WI38 (cell line): ENCODE measurements at regions not wholly inside any gene's neighbourhood (a gene's known extent, or its start where the extent isn't known, plus 50 kb on each side); places are given as distances from the start of the nearest gene placed in this dataset.

Experiments
- H3K4me3 ChIP-seq: 2 replicates; pipeline ENCODE4 v1.5.1; 2011; ENCODE audit warnings: low read depth, mild to moderate bottlenecking, control low read depth, low read length
- TF ChIP-seq, protein P1 (sequence below): IDR thresholded peaks from 2 replicates; pipeline ENCODE4 v1.5.1; 2012; ENCODE audit warnings: low read depth, mild to moderate bottlenecking, control low read depth, low read length

DNA sequence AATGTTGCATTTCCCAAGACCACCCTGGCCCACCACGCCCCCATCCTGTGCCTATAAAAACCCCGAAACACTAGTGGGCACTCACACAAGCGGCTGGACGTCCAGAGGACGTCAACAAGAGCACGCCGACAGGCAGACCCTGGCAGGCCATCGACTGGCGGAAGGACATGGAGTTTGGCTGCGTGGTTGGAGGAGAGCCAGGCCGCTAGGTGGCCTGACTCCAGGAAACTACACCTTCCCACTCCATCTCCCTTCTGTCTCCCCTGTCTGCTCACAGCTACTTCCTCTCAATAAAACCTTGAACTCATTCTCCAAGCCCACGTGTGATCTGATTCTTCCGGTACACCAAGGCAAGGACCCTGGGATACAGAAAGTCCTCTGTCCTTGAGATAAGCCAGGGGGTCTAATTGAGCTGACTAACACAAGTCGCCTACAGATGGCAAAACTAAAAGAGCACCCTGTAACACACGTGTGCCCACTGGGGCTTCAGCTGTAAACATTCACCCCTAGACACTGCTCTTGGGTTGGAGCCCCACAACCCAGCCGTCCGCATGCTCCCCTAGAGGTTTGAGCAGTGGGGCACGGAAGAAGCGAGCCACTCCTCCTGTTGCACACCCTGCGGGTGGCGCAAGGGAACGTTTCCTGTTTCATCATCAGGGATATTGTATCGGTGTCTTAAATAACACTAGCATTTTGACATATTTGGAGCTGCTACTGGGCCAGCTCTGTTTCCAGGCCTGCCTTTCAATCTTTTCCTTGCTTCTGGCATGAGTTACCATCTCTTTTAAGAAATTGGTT is 54.5 kb upstream of the TAF11L2 start:
- TF ChIP-seq, protein P1, sequence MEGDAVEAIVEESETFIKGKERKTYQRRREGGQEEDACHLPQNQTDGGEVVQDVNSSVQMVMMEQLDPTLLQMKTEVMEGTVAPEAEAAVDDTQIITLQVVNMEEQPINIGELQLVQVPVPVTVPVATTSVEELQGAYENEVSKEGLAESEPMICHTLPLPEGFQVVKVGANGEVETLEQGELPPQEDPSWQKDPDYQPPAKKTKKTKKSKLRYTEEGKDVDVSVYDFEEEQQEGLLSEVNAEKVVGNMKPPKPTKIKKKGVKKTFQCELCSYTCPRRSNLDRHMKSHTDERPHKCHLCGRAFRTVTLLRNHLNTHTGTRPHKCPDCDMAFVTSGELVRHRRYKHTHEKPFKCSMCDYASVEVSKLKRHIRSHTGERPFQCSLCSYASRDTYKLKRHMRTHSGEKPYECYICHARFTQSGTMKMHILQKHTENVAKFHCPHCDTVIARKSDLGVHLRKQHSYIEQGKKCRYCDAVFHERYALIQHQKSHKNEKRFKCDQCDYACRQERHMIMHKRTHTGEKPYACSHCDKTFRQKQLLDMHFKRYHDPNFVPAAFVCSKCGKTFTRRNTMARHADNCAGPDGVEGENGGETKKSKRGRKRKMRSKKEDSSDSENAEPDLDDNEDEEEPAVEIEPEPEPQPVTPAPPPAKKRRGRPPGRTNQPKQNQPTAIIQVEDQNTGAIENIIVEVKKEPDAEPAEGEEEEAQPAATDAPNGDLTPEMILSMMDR: no peak
- H3K4me3 ChIP-seq: no peak overlapping the region

DNA sequence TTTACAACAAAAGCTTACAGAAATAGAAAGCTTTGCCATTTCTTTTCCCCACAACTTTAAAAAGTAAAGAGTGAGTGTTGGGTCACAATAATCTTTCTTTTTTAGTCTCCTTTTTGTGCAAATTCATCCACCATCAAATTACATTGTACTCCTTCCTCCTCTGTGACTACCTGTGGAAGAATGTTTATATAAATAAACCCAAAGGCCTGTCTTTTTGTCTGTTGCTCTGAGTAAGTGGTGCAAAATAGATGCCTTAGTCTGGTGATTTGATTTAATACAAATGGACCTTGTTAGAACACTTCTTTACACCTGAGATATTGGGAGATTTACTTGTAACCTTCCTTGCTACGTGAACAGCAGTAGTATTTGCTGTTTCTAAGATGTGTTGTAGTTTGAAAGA is 53.5 kb upstream of the TAF11L2 start:
- H3K4me3 ChIP-seq: no peak overlapping the region
- TF ChIP-seq, protein P1: no peak

DNA sequence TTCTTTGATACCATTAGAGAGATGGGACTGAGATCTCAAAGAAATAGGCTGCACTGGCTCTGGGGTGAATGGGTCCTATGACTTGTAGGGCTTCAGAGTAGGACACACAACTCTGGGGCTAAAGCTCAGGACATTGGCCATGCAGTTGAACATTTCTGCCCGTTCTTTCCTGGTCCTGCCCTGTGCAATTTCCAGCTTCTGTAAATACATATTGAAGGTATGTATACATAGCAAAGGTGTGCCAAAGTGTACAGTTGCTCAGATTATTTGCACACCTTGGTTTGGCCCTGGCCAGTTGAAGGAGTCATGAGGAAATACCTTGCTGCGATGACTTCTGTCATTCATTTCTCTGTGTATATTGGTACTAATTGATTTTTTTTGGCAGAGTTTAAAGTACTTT is 52.8 kb upstream of the TAF11L2 start:
- H3K4me3 ChIP-seq: no peak overlapping the region
- TF ChIP-seq, protein P1: no peak
